ENCODE measurements at regions not wholly inside any gene's neighbourhood (a gene's known extent, or its start where the extent isn't known, plus 50 kb on each side); places are given as distances from the start of the nearest gene placed in this dataset.

DNA sequence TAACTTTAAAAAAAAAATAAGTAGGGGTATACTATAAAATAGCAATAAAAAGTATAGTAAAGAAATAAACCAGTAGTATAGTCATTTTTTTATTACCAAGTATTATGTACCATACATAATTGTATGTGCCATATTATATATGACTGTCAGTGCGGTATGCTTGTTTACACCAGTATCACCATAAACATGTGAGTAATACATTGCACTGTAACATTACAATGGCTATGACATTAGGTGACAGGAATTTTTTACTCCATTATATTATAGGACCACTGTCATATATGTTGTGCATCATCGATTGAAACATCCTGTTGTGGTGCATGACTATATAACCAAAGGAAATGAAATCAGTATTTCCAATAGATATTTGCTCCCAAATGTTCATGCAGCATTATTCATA lies 176.9 kb upstream of the ARHGAP24 start:
- no peak overlapping the region for H3K4me3 ChIP-seq

DNA sequence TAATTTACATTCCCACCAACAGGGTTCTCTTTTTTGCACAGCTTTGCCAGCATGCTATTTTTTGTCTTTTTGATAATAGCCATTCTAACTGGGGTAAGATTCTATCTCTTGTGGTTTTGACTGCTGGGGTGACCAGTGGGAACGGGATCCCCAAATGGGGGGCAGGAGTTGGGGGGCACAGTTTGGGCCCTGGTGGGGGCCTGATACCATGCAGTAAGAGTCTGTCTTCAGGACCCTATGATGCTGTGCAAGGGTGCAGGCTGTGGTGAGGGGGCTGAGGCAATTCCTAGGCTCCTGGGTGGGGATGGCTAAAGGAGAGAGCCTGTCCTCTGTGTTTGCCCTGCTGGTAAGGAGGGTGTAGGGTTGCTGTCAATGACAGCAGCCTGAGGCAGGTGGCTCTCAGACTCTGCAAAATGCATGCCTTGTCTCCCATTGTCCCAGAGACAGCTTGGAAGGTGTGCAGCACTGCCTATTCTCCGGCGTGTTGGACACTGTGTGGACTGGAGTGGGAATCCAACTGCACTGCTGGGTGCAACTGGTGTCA lies 172.7 kb upstream of the ARHGAP24 start:
- TF ChIP-seq, protein P1, sequence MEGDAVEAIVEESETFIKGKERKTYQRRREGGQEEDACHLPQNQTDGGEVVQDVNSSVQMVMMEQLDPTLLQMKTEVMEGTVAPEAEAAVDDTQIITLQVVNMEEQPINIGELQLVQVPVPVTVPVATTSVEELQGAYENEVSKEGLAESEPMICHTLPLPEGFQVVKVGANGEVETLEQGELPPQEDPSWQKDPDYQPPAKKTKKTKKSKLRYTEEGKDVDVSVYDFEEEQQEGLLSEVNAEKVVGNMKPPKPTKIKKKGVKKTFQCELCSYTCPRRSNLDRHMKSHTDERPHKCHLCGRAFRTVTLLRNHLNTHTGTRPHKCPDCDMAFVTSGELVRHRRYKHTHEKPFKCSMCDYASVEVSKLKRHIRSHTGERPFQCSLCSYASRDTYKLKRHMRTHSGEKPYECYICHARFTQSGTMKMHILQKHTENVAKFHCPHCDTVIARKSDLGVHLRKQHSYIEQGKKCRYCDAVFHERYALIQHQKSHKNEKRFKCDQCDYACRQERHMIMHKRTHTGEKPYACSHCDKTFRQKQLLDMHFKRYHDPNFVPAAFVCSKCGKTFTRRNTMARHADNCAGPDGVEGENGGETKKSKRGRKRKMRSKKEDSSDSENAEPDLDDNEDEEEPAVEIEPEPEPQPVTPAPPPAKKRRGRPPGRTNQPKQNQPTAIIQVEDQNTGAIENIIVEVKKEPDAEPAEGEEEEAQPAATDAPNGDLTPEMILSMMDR (IDR thresholded peaks at IDR 0.05 in 4 of 5, conservative IDR thresholded peaks at IDR 0.05 in 1 of 5): no peak
- TF ChIP-seq POLR2A (IDR thresholded peaks at IDR 0.05): no peak
- H3K4me1 ChIP-seq: no peaks in the 10 kb centered on the region
- in situ Hi-C loops (cut with MboI; ENCODE audit: low sequenced_read_pairs in 4 of 4): no loop called here

More for the DNA sequence above, 176.9 kb upstream of the ARHGAP24 start:
- no peak for ATAC-seq
- Histone ChIP-seq H3K4me1 (no peaks in the 10 kb centered on the region), H3K27ac (no peak overlapping the region), H3K9me3 (no peaks in the 10 kb centered on the region), H3K36me3 (no peaks in the 10 kb centered on the region), H3K27me3 (no peaks in the 10 kb centered on the region)
- in situ Hi-C loops (cut with MboI; ENCODE audit: low sequenced_read_pairs in 4 of 4): no loop called here
- TF ChIP-seq, protein P1 (IDR thresholded peaks at IDR 0.05 in 4 of 5, conservative IDR thresholded peaks at IDR 0.05 in 1 of 5): no peak
- TF ChIP-seq POLR2A (IDR thresholded peaks at IDR 0.05): no peak
- no peak for DNase-seq
- intact Hi-C loops (cut with DNase I; ENCODE audit: low total_unique reads): no loop called here

DNA sequence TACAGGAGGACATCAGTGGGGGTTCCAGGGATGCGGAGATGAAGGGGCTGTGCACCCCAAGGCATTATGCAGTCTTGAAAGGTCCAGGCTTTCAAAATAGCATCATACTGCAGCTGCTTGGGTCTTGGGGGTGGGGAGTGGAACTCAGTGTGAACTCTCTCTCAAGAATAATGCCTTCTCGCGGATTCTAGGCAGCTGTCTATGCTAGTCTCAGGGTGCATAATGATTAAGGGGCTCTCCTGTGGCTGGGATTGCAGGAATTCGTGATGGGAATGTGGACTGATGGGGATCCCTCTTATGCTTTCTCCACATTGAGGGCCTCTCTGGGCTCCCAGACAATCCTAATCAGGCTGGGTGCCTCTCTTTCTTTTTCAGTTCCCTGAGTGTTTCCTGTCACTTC lies 172.2 kb upstream of the ARHGAP24 start:
- ATAC-seq (no peak), DNase-seq (no peak)
- intact Hi-C loops (cut with DNase I; ENCODE audit: low total_unique reads): no loop called here
- no peak overlapping the region for H3K27ac ChIP-seq
- H3K27me3 ChIP-seq: no peaks in the 10 kb centered on the region
- no peak for TF ChIP-seq POLR2A (IDR thresholded peaks at IDR 0.05)
- TF ChIP-seq, protein P1 (IDR thresholded peaks at IDR 0.05 in 4 of 5, conservative IDR thresholded peaks at IDR 0.05 in 1 of 5): no peak
- no peaks in the 10 kb centered on the region for H3K9me3 ChIP-seq
- in situ Hi-C loops (cut with MboI; ENCODE audit: low sequenced_read_pairs in 4 of 4): no loop called here
- H3K36me3 ChIP-seq: no peaks in the 10 kb centered on the region
- no peaks in the 10 kb centered on the region for H3K4me1 ChIP-seq
- no peak overlapping the region for H3K4me3 ChIP-seq

More for the DNA sequence above, 172.7 kb upstream of the ARHGAP24 start:
- DNase-seq (no peak), ATAC-seq (no peak)
- Histone ChIP-seq H3K27ac (no peak overlapping the region), H3K9me3 (no peaks in the 10 kb centered on the region), H3K36me3 (no peaks in the 10 kb centered on the region), H3K27me3 (no peaks in the 10 kb centered on the region), H3K4me3 (no peak overlapping the region)
- intact Hi-C loops (cut with DNase I; ENCODE audit: low total_unique reads): no loop called here

DNA sequence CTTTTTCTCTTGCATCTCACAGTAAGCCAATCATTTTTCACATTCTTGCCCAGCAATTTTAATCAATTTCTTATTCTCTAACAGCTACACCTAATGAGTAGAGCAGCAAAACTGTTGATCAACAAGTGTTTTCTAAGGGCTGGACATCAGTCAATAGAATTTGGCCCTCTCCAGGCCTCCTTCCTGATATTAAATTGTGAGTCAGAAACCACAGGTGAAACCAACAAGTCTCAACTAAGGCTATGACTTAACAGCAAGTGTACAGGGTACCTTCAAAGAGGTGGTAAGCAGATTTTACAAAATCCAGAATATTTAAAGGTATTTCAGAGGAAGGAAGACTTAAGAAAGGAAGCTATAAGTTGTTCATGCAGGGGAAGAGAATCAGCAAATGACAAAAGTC lies 156.5 kb upstream of the ARHGAP24 start:
- in situ Hi-C loops (cut with MboI; ENCODE audit: low sequenced_read_pairs in 4 of 4) (no loop called here), intact Hi-C loops (cut with DNase I; ENCODE audit: low total_unique reads) (no loop called here)
- H3K4me1 ChIP-seq: no peaks in the 10 kb centered on the region
- H3K9me3 ChIP-seq: no peaks in the 10 kb centered on the region
- no peak overlapping the region for H3K4me3 ChIP-seq
- TF ChIP-seq, protein P1 (IDR thresholded peaks at IDR 0.05 in 4 of 5, conservative IDR thresholded peaks at IDR 0.05 in 1 of 5): no peak
- no peak for TF ChIP-seq POLR2A (IDR thresholded peaks at IDR 0.05)
- DNase-seq (no peak), ATAC-seq (no peak)
- H3K27me3 ChIP-seq: no peaks in the 10 kb centered on the region
- no peaks in the 10 kb centered on the region for H3K36me3 ChIP-seq
- H3K27ac ChIP-seq: no peak overlapping the region

DNA sequence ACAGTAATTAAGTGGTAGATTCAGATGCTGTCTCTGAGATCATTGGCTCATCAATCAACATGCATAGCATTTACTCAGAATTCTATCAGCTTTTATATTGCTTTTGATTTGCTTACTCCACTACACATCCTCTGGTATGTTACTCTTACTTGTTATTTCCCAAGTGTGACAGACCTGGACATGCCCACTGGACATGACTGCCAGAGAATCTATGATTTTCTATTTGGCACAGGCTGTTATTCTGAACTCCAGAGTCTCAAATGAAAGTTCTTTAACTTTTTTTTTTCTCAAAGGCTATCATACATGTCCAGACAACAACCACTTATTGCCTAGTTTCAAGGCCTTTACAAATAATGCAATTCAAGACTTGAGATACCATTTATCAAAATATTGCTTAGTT lies 116.1 kb upstream of the ARHGAP24 start:
- Histone ChIP-seq H3K9me3 (no peaks in the 10 kb centered on the region), H3K36me3 (no peaks in the 10 kb centered on the region), H3K4me1 (no peaks in the 10 kb centered on the region), H3K4me3 (no peak overlapping the region), H3K27ac (no peak overlapping the region), H3K27me3 (no peaks in the 10 kb centered on the region)
- DNase-seq (no peak), ATAC-seq (no peak)
- TF ChIP-seq POLR2A (IDR thresholded peaks at IDR 0.05): no peak
- TF ChIP-seq, protein P1 (IDR thresholded peaks at IDR 0.05 in 4 of 5, conservative IDR thresholded peaks at IDR 0.05 in 1 of 5): no peak
- intact Hi-C loops (cut with DNase I; ENCODE audit: low total_unique reads): no loop called here
- in situ Hi-C loops (cut with MboI; ENCODE audit: low sequenced_read_pairs in 4 of 4): no loop called here
